Fibroblast of lung (primary cell): ENCODE measurements at regions not wholly inside any gene's neighbourhood (a gene's known extent, or its start where the extent isn't known, plus 50 kb on each side); places are given as distances from the start of the nearest gene placed in this dataset.

ENCODE experiments used
- DNase-seq, 2 donors: peaks; one replicate each; pipeline versions ENCODE4 v3.0.0 to v3.0.0-alpha.2; 2010; ENCODE audit warnings: low read depth in 2 of 2
- H2AFZ ChIP-seq: 2 replicates; pipeline ENCODE4 v1.5.1; 2012; ENCODE audit warnings: low read length, control low read depth, inconsistent platforms
- H3K27ac ChIP-seq: 2 replicates; pipeline ENCODE4 v1.5.1; 2011; ENCODE audit warnings: low read length, control low read depth; ENCODE audit not compliant: insufficient read depth
- H3K27me3 ChIP-seq: 2 replicates; pipeline ENCODE4 v1.5.1; 2011; ENCODE audit warnings: mild to moderate bottlenecking, low read length; ENCODE audit not compliant: control insufficient read depth, insufficient read depth
- H3K36me3 ChIP-seq: 2 replicates; pipeline ENCODE4 v1.5.1; 2011; ENCODE audit warnings: low read length; ENCODE audit not compliant: control insufficient read depth, insufficient read depth
- H3K4me1 ChIP-seq: 2 replicates; pipeline ENCODE4 v1.5.1; 2011; ENCODE audit warnings: low read length; ENCODE audit not compliant: control insufficient read depth, insufficient read depth; ENCODE audit errors: extremely low read depth
- H3K4me2 ChIP-seq: 2 replicates; pipeline ENCODE4 v1.5.1; 2011; ENCODE audit warnings: low read length, control low read depth; ENCODE audit not compliant: insufficient read depth; ENCODE audit errors: extremely low read depth
- H3K4me3 ChIP-seq, 4 experiments: fragments of 200-600 bp in 1 of 4; sonication (generic) in 1 of 4; replicated peaks in 1 of 4; 2 replicates each; pipeline ENCODE4 v1.5.1; 2011 to 2016; ENCODE audit warnings: low read length in 4 of 4, low read depth in 3 of 4, mild to moderate bottlenecking in 3 of 4, control low read depth in 2 of 4, inconsistent platforms in 1 of 4, mixed read lengths in 1 of 4; ENCODE audit not compliant: insufficient read depth in 1 of 4; ENCODE audit errors: control extremely low read depth in 1 of 4
- H3K79me2 ChIP-seq: 2 replicates; pipeline ENCODE4 v1.5.1; 2012; ENCODE audit warnings: mild to moderate bottlenecking, low read length, inconsistent platforms; ENCODE audit not compliant: control insufficient read depth, insufficient read depth
- H3K9ac ChIP-seq: 2 replicates; pipeline ENCODE4 v1.5.1; 2011; ENCODE audit warnings: mild to moderate bottlenecking, low read length, control low read depth; ENCODE audit not compliant: insufficient read depth
- H3K9me3 ChIP-seq: 2 replicates; pipeline ENCODE4 v1.5.1; 2012; ENCODE audit warnings: low read depth, low read length; ENCODE audit not compliant: control insufficient read depth, insufficient read depth
- H4K20me1 ChIP-seq: 2 replicates; pipeline ENCODE4 v1.5.1; 2011; ENCODE audit warnings: low read length; ENCODE audit not compliant: control insufficient read depth, insufficient read depth; ENCODE audit errors: extremely low read depth
- EZH2 ChIP-seq: IDR thresholded peaks from 2 replicates; pipeline ENCODE4 v1.5.1; 2012; ENCODE audit warnings: low read length, control low read depth, mild to moderate bottlenecking; ENCODE audit errors: missing control alignments
- TF ChIP-seq, protein P1 (sequence below), 2 donors: IDR thresholded peaks in 1 of 2; conservative IDR thresholded peaks in 1 of 2; 1 replicate in 1 of 2; 2 replicates in 1 of 2; pipeline ENCODE4 v1.5.1; 2011 to 2012; ENCODE audit warnings: low read length in 2 of 2, control low read depth in 1 of 2, inconsistent platforms in 1 of 2, low read depth in 1 of 2, mild to moderate bottlenecking in 1 of 2

- Histone ChIP-seq H3K79me2 (no peaks in the 10 kb centered on the region), H3K9ac (no peak overlapping the region), H2AFZ (no peak overlapping the region), H3K27me3 (no peaks in the 10 kb centered on the region), H4K20me1 (no peaks in the 10 kb centered on the region), H3K4me3 (no peak overlapping the region), H3K27ac (no peak overlapping the region), H3K4me2 (no peak overlapping the region), H3K9me3 (no peaks in the 10 kb centered on the region), H3K4me1 (no peaks in the 10 kb centered on the region), H3K36me3 (no peaks in the 10 kb centered on the region)
- TF ChIP-seq, protein P1, sequence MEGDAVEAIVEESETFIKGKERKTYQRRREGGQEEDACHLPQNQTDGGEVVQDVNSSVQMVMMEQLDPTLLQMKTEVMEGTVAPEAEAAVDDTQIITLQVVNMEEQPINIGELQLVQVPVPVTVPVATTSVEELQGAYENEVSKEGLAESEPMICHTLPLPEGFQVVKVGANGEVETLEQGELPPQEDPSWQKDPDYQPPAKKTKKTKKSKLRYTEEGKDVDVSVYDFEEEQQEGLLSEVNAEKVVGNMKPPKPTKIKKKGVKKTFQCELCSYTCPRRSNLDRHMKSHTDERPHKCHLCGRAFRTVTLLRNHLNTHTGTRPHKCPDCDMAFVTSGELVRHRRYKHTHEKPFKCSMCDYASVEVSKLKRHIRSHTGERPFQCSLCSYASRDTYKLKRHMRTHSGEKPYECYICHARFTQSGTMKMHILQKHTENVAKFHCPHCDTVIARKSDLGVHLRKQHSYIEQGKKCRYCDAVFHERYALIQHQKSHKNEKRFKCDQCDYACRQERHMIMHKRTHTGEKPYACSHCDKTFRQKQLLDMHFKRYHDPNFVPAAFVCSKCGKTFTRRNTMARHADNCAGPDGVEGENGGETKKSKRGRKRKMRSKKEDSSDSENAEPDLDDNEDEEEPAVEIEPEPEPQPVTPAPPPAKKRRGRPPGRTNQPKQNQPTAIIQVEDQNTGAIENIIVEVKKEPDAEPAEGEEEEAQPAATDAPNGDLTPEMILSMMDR (conservative IDR thresholded peaks at IDR 0.05 in 1 of 2, IDR thresholded peaks at IDR 0.05 in 1 of 2; ENCODE audit: low read depth in 1 of 2, low read length in 2 of 2): no peak
- no peak for TF ChIP-seq EZH2
- DNase-seq: no peak
Measured at GRCh38 chr21:19328954-19329353, 925.4 kb upstream of the TMPRSS15 start.

DNA sequence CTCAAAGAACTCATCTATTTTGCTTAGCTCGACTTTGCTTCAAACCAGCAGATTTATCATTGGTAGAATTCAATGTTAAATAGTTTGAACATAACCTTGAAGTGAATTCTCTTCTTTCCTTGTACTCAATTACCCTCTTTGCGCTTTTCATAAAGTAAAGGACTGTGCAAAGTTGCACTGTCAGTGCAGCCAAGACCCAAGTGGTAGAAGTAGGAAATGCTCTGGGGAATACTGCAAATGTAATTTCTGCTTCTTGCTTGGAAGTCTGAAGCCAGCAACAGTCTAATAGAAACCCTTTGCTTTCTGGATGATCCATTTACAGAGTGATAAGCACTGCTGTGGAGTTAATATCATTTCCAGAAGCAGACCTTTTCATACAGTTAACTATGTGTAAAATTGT lies 936.7 kb upstream of the TMPRSS15 start:
- no peak for TF ChIP-seq EZH2
- TF ChIP-seq, protein P1 (conservative IDR thresholded peaks at IDR 0.05 in 1 of 2, IDR thresholded peaks at IDR 0.05 in 1 of 2; ENCODE audit: low read depth in 1 of 2, low read length in 2 of 2): no peak
- Histone ChIP-seq H2AFZ (no peak overlapping the region), H3K9me3 (no peaks in the 10 kb centered on the region), H3K4me3 (no peak overlapping the region), H3K4me1 (no peaks in the 10 kb centered on the region), H3K79me2 (no peaks in the 10 kb centered on the region), H3K27me3 (no peaks in the 10 kb centered on the region), H3K36me3 (no peaks in the 10 kb centered on the region), H3K4me2 (no peak overlapping the region), H3K9ac (no peak overlapping the region), H4K20me1 (no peaks in the 10 kb centered on the region), H3K27ac (no peak overlapping the region)
- DNase-seq: no peak

DNA sequence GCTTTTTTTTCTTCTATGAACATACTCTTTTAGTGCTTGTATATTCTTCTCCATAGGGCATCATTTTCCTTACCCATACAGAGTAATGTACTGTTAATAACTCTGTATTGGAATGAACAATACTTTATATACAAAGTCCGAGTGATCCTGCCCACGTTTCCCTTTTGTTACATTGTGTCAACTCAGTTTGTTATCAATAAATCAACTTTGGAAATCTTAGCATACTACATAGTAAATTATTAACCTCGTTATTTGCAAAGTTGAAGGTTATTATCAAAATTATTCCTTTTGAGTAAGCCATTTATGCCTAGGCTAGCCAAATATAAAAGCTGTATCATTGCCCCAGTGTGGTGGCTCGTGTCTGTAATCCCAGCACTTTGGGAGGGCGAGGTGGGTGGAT lies 937.4 kb upstream of the TMPRSS15 start:
- H3K27ac ChIP-seq: no peak overlapping the region
- no peak overlapping the region for H3K9ac ChIP-seq
- TF ChIP-seq, protein P1 (conservative IDR thresholded peaks at IDR 0.05 in 1 of 2, IDR thresholded peaks at IDR 0.05 in 1 of 2; ENCODE audit: low read depth in 1 of 2, low read length in 2 of 2): no peak
- no peak for TF ChIP-seq EZH2
- no peak overlapping the region for H3K4me3 ChIP-seq
- H4K20me1 ChIP-seq: no peaks in the 10 kb centered on the region
- no peaks in the 10 kb centered on the region for H3K36me3 ChIP-seq
- DNase-seq: no peak
- H3K79me2 ChIP-seq: no peaks in the 10 kb centered on the region
- no peaks in the 10 kb centered on the region for H3K4me1 ChIP-seq
- H2AFZ ChIP-seq: no peak overlapping the region
- no peaks in the 10 kb centered on the region for H3K9me3 ChIP-seq
- no peaks in the 10 kb centered on the region for H3K27me3 ChIP-seq
- H3K4me2 ChIP-seq: no peak overlapping the region
